GM12864 (cell line): ENCODE measurements at regions not wholly inside any gene's neighbourhood (a gene's known extent, or its start where the extent isn't known, plus 50 kb on each side); places are given as distances from the start of the nearest gene placed in this dataset.

Source experiments
- DNase-seq: peaks from one replicate; pipeline ENCODE4 v3.0.0-alpha.2; 2011; ENCODE audit warnings: low read depth
- H3K4me3 ChIP-seq: 2 replicates; pipeline ENCODE4 v1.5.1; 2011; ENCODE audit warnings: mild to moderate bottlenecking, low read depth, low read length, control low read depth
- TF ChIP-seq, protein P1 (sequence below): IDR thresholded peaks from 2 replicates; pipeline ENCODE4 v1.5.1; 2011; ENCODE audit warnings: low read depth, mild to moderate bottlenecking, moderate library complexity, low read length, control low read depth, inconsistent platforms; ENCODE audit errors: missing control alignments

- no peak for DNase-seq
- H3K4me3 ChIP-seq, result no peak overlapping the region
- TF ChIP-seq, protein P1, sequence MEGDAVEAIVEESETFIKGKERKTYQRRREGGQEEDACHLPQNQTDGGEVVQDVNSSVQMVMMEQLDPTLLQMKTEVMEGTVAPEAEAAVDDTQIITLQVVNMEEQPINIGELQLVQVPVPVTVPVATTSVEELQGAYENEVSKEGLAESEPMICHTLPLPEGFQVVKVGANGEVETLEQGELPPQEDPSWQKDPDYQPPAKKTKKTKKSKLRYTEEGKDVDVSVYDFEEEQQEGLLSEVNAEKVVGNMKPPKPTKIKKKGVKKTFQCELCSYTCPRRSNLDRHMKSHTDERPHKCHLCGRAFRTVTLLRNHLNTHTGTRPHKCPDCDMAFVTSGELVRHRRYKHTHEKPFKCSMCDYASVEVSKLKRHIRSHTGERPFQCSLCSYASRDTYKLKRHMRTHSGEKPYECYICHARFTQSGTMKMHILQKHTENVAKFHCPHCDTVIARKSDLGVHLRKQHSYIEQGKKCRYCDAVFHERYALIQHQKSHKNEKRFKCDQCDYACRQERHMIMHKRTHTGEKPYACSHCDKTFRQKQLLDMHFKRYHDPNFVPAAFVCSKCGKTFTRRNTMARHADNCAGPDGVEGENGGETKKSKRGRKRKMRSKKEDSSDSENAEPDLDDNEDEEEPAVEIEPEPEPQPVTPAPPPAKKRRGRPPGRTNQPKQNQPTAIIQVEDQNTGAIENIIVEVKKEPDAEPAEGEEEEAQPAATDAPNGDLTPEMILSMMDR, result no peak
Observed at GRCh38 chr4:136571315-136571714, 961.0 kb downstream of the PCDH18 start.

GRCh38 chr4:136562834-136563233 lies 969.5 kb downstream of the PCDH18 start:
- TF ChIP-seq, protein P1, result no peak
- H3K4me3 ChIP-seq, result no peak overlapping the region
- DNase-seq, result no peak

DNA sequence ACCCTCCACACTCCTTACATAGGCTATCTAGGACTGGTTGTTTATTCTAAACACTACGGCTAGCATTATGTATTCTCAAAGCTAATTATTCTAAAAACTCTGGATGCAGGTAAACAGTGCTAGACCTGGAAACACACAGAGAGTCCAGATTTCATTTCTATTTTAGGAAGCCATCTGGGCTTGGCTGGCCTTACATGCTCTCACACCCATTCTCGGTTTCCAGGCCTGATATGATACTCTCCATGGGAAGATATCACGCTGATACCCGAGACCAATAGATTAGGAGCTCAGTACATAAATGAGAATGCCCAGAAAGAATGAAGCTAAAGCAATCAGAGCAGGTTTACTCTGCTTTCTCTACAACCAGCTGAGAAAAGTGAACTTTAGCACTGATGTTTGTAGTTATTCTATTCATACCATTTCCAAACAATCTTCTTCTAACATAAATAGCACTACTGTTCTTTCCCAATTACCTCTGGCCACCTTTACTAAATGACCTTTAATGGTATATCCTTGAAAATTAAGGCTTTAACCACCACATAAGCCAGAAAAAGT lies 973.3 kb downstream of the PCDH18 start:
- no peak overlapping the region for H3K4me3 ChIP-seq
- DNase-seq, result no peak
- TF ChIP-seq, protein P1, result no peak

DNA sequence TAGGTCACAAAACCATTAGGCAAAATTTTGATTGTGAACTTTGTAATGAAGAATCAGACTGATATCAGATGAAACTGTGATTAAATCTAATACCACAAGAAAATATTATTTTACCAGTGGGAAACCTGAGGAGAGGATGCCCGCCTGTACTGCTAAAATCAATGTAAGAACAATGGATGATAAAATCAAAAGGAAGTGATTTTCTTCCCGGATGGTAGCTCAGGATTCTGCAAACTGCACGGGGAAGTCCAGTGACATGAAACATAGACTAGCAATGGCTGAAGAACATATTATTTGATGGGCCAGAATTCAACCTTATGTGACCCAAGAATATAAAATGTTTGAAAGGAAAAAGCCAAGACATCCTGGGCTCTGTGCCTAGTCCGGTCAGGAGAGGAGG lies 974.9 kb downstream of the PCDH18 start:
- no peak for DNase-seq
- H3K4me3 ChIP-seq, result no peak overlapping the region
- TF ChIP-seq, protein P1, result no peak

- TF ChIP-seq, protein P1, result no peak
- H3K4me3 ChIP-seq, result no peak overlapping the region
- DNase-seq, result no peak
Observed at GRCh38 chr4:136554033-136554432, 978.3 kb downstream of the PCDH18 start.

- H3K4me3 ChIP-seq, result no peak overlapping the region
- TF ChIP-seq, protein P1, result no peak
- DNase-seq, result no peak
Observed at GRCh38 chr4:136551753-136552152, 980.5 kb downstream of the PCDH18 start.

GRCh38 chr4:136540747-136541146 lies 991.5 kb downstream of the PCDH18 start:
- DNase-seq, result no peak
- no peak overlapping the region for H3K4me3 ChIP-seq
- TF ChIP-seq, protein P1, result no peak
